ENCODE measurements at regions not wholly inside any gene's neighbourhood (a gene's known extent, or its start where the extent isn't known, plus 50 kb on each side); places are given as distances from the start of the nearest gene placed in this dataset.

DNA sequence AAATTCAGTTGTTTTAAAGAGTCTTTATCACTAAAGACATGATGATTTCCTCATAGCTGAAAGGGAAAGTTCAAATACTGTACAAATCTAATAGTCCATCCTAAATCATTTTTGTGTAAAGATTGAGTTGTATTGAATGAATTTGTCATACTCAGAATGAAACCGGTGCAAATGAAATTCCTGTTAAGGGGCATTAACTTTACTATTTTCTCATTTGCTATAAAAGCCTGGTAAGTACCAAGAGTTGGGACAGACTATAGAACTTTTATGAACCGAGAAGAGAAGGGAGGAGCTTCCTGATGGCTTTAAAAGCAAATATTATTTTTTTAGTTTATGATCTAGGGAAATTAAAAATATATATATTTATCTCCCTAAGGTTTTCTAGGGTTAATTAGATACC lies 260.0 kb upstream of the AKR1E2 start:
- no peaks in the 10 kb centered on the region for H3K27me3 Mint-ChIP-seq (ENCODE audit: unreplicated experiment)
- no peak for DNase-seq (ENCODE audit: low spot score)
- no peaks in the 10 kb centered on the region for H3K4me1 Mint-ChIP-seq (ENCODE audit: unreplicated experiment)
- no peaks in the 10 kb centered on the region for H3K36me3 Mint-ChIP-seq (ENCODE audit: low read depth, unreplicated experiment)
- no peak overlapping the region for H3K4me3 Mint-ChIP-seq (ENCODE audit: unreplicated experiment)
- TF ChIP-seq, protein P1, sequence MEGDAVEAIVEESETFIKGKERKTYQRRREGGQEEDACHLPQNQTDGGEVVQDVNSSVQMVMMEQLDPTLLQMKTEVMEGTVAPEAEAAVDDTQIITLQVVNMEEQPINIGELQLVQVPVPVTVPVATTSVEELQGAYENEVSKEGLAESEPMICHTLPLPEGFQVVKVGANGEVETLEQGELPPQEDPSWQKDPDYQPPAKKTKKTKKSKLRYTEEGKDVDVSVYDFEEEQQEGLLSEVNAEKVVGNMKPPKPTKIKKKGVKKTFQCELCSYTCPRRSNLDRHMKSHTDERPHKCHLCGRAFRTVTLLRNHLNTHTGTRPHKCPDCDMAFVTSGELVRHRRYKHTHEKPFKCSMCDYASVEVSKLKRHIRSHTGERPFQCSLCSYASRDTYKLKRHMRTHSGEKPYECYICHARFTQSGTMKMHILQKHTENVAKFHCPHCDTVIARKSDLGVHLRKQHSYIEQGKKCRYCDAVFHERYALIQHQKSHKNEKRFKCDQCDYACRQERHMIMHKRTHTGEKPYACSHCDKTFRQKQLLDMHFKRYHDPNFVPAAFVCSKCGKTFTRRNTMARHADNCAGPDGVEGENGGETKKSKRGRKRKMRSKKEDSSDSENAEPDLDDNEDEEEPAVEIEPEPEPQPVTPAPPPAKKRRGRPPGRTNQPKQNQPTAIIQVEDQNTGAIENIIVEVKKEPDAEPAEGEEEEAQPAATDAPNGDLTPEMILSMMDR (IDR thresholded peaks at IDR 0.05; ENCODE audit: unreplicated experiment): no peak
- H3K27ac Mint-ChIP-seq (ENCODE audit: unreplicated experiment): no peak overlapping the region
- no peaks in the 10 kb centered on the region for H3K9me3 Mint-ChIP-seq (ENCODE audit: unreplicated experiment)

DNA sequence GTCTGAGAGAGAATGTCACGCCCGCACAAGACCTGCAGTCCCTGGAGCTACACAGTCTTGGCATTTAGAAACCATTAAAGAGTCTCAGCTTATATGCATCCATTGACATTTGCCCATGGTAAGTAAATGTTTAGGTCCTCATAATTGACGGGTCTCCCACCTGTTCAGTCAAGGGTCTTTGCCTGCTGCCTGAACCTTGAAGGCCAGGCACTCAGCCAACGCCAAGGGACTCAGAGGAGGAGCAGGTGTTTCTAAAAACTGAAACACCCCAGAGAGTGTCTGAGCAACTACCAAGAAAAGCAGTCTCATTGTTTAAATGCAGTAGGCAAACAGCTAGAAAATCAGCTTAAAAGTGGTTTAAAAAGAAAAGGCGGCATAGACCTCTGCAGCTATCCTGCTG lies 264.7 kb upstream of the AKR1E2 start:
- Mint-ChIP-seq H3K27ac (ENCODE audit: unreplicated experiment) (no peak overlapping the region), H3K27me3 (ENCODE audit: unreplicated experiment) (no peaks in the 10 kb centered on the region), H3K4me3 (ENCODE audit: unreplicated experiment) (no peak overlapping the region), H3K9me3 (ENCODE audit: unreplicated experiment) (no peaks in the 10 kb centered on the region), H3K36me3 (ENCODE audit: low read depth, unreplicated experiment) (no peaks in the 10 kb centered on the region), H3K4me1 (ENCODE audit: unreplicated experiment) (no peaks in the 10 kb centered on the region)
- no peak for DNase-seq (ENCODE audit: low spot score)
- TF ChIP-seq, protein P1 (IDR thresholded peaks at IDR 0.05; ENCODE audit: unreplicated experiment): no peak

DNA sequence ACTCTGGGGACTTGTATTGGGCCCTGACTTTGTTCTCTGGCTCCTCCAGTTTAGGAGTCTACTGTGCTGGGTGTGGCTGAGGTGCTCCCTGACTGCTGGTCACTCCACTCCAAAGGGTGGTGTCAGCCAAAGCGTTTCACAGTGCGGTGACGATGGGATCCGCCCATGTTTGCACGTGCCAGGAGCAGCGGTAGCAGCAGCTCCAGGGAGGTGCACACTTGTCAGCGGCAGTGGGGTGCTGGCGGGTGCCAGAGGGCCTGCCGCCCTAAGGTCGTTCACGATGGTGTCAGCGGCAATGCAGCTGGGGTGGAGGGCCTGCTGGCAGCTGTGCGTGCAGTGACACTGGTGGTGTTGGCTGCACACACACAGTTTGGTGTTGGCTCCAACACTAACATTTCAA lies 268.5 kb upstream of the AKR1E2 start:
- TF ChIP-seq, protein P1 (IDR thresholded peaks at IDR 0.05; ENCODE audit: unreplicated experiment): no peak
- no peaks in the 10 kb centered on the region for H3K36me3 Mint-ChIP-seq (ENCODE audit: low read depth, unreplicated experiment)
- H3K27ac Mint-ChIP-seq (ENCODE audit: unreplicated experiment): no peak overlapping the region
- no peaks in the 10 kb centered on the region for H3K27me3 Mint-ChIP-seq (ENCODE audit: unreplicated experiment)
- H3K4me3 Mint-ChIP-seq (ENCODE audit: unreplicated experiment): no peak overlapping the region
- no peaks in the 10 kb centered on the region for H3K4me1 Mint-ChIP-seq (ENCODE audit: unreplicated experiment)
- H3K9me3 Mint-ChIP-seq (ENCODE audit: unreplicated experiment): no peaks in the 10 kb centered on the region
- DNase-seq (ENCODE audit: low spot score): no peak

DNA sequence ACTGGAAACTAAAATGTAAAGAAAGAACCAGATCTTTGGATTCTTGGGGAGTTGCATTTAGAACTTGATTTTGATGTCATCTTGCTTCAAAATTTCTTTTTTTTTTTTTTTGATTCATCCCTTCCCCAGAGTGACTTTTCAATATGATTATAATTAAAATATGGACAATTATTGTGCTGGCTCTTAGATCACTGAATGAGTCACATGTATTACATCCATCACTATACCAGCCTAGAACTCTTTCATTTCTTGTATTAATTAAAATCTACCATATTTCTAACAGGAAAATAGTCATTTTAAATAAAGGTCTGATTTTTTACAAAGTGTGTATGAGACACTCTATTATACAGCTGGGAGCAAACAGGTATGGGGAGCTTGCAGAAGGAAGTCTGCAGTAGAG lies 269.5 kb upstream of the AKR1E2 start:
- no peaks in the 10 kb centered on the region for H3K27me3 Mint-ChIP-seq (ENCODE audit: unreplicated experiment)
- TF ChIP-seq, protein P1 (IDR thresholded peaks at IDR 0.05; ENCODE audit: unreplicated experiment): no peak
- H3K9me3 Mint-ChIP-seq (ENCODE audit: unreplicated experiment): no peaks in the 10 kb centered on the region
- H3K4me1 Mint-ChIP-seq (ENCODE audit: unreplicated experiment): no peaks in the 10 kb centered on the region
- no peak for DNase-seq (ENCODE audit: low spot score)
- H3K4me3 Mint-ChIP-seq (ENCODE audit: unreplicated experiment): no peak overlapping the region
- no peak overlapping the region for H3K27ac Mint-ChIP-seq (ENCODE audit: unreplicated experiment)
- H3K36me3 Mint-ChIP-seq (ENCODE audit: low read depth, unreplicated experiment): no peaks in the 10 kb centered on the region

DNA sequence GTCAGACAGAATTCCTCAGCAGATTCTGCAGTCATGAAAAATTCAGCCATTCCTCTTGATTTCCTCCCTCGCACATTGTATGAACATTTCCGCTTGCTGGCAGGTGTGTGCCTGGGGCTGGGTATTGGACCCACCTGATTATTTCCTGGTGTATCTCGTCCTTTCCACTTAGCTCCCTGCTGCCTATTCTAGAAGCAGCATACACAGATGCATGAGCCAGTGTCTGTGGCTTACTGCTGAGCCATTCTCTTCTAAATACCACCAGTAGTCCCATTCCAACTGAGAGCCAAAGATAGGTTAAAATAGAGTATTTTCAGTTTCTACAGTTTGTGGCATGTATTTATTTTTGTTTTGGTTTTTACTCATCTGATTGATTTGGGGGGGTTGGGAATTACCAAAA lies 270.1 kb upstream of the AKR1E2 start:
- Mint-ChIP-seq H3K27me3 (ENCODE audit: unreplicated experiment) (no peaks in the 10 kb centered on the region), H3K9me3 (ENCODE audit: unreplicated experiment) (no peaks in the 10 kb centered on the region), H3K36me3 (ENCODE audit: low read depth, unreplicated experiment) (no peaks in the 10 kb centered on the region), H3K4me3 (ENCODE audit: unreplicated experiment) (no peak overlapping the region), H3K4me1 (ENCODE audit: unreplicated experiment) (no peaks in the 10 kb centered on the region), H3K27ac (ENCODE audit: unreplicated experiment) (no peak overlapping the region)
- TF ChIP-seq, protein P1 (IDR thresholded peaks at IDR 0.05; ENCODE audit: unreplicated experiment): no peak
- no peak for DNase-seq (ENCODE audit: low spot score)

Measured in endothelial cell (in vitro differentiated cells).